ENCODE measurements at regions not wholly inside any gene's neighbourhood (a gene's known extent, or its start where the extent isn't known, plus 50 kb on each side); places are given as distances from the start of the nearest gene placed in this dataset.
"Not testable (repeated sequence)": the region's sequence is repeated elsewhere in the genome, so short reads cannot be mapped to it uniquely, and the experiment has no call there.

- no peak for DNase-seq
Measured at GRCh38 chr11:114949614-114950351, 271.5 kb downstream of the NXPE2 start.

GRCh38 chr11:114953039-114953438, 274.7 kb downstream of the NXPE2 start:
- DNase-seq = no peak

- DNase-seq = no peak
Measured at GRCh38 chr11:114955923-114956322, 277.6 kb downstream of the NXPE2 start.

GRCh38 chr11:114956566-114956965, 278.2 kb downstream of the NXPE2 start:
- DNase-seq = no peak

GRCh38 chr11:114959953-114960505, 281.7 kb downstream of the NXPE2 start:
- no peak for DNase-seq

- not testable (repeated sequence) for DNase-seq
Measured at GRCh38 chr11:114960819-114961218, 282.5 kb downstream of the NXPE2 start.

- no peak for DNase-seq
Measured at GRCh38 chr11:114964676-114965214, 286.4 kb downstream of the NXPE2 start.

- no peak for DNase-seq
Measured at GRCh38 chr11:114970927-114971645, 292.8 kb downstream of the NXPE2 start.

- DNase-seq = no peak
Measured at GRCh38 chr11:114972105-114972504, 293.8 kb downstream of the NXPE2 start.

- DNase-seq = no peak
Measured at GRCh38 chr11:114977651-114978050, 299.3 kb downstream of the NXPE2 start.

- no peak for DNase-seq
Measured at GRCh38 chr11:114982141-114982540, 303.8 kb downstream of the NXPE2 start.

- no peak for DNase-seq
Measured at GRCh38 chr11:114984611-114985163, 306.4 kb downstream of the NXPE2 start.

- DNase-seq = no peak
Measured at GRCh38 chr11:114986365-114986764, 308.0 kb downstream of the NXPE2 start.

- no peak for DNase-seq
Measured at GRCh38 chr11:114987186-114987760, 308.9 kb downstream of the NXPE2 start.

GRCh38 chr11:114988644-114989043, 310.3 kb downstream of the NXPE2 start:
- no peak for DNase-seq

GRCh38 chr11:114989536-114989935, 311.2 kb downstream of the NXPE2 start:
- no peak for DNase-seq

- DNase-seq = no peak
Measured at GRCh38 chr11:115005663-115006062, 327.3 kb downstream of the NXPE2 start.

- no peak for DNase-seq
Measured at GRCh38 chr11:115007851-115008250, 329.5 kb downstream of the NXPE2 start.

GRCh38 chr11:115008799-115009198, 330.5 kb downstream of the NXPE2 start:
- no peak for DNase-seq

- no peak for DNase-seq
Measured at GRCh38 chr11:115017529-115017928, 339.2 kb downstream of the NXPE2 start.

GRCh38 chr11:115030166-115030565, 351.8 kb downstream of the NXPE2 start:
- no peak for DNase-seq

- no peak for DNase-seq
Measured at GRCh38 chr11:115036406-115037180, 358.3 kb downstream of the NXPE2 start.

All from NCI-H187 treated with DMSO at 0.1 percent for 48 hours (cell line).